B cell (primary cell): ENCODE measurements at regions not wholly inside any gene's neighbourhood (a gene's known extent, or its start where the extent isn't known, plus 50 kb on each side); places are given as distances from the start of the nearest gene placed in this dataset.

Experiments
- ATAC-seq: fragments of 200-7000 bp; cut with Tn5 transposase; one replicate; pipeline ENCODE4 v1.10.0; 2021; ENCODE audit warnings: low read depth, mild to moderate bottlenecking, moderate number of reproducible peaks, moderate library complexity
- CTCF ChIA-PET: fragments of 350-600 bp; sonication (Branson Sonifier 250); formaldehyde crosslinking; loops from one replicate; lab custom pipeline; 2021; ENCODE audit warnings: antibody characterized with exemption, inconsistent platforms; lab: Charles Lee
- POLR2A ChIA-PET: fragments of 350-600 bp; sonication (Branson Sonifier 250); formaldehyde crosslinking; loops from one replicate; lab custom pipeline; 2021; ENCODE audit warnings: antibody characterized with exemption; lab: Charles Lee
- DNase-seq: peaks from one replicate; pipeline ENCODE4 v3.0.0; 2013
- H2AFZ ChIP-seq: 2 replicates; pipeline ENCODE4 v1.6.1; 2012; ENCODE audit warnings: mild to moderate bottlenecking, low read depth, low read length; ENCODE audit not compliant: insufficient read depth, poor library complexity, severe bottlenecking
- H3K27ac ChIP-seq, 2 donors: 1 replicate in 1 of 2; 2 replicates in 1 of 2; pipeline ENCODE4 v1.5.1; 2012 to 2013; ENCODE audit warnings: low read length in 2 of 2, mild to moderate bottlenecking in 2 of 2, moderate library complexity in 1 of 2
- H3K27me3 ChIP-seq, 4 experiments: fragments of 200-600 bp in 1 of 4; sonication (generic) in 1 of 4; replicated peaks in 1 of 4; 1 replicate in 2 of 4; 2 replicates in 2 of 4; pipeline versions ENCODE4 v1.6.1 to v1.7.0; 2013 to 2016; ENCODE audit warnings: low read length in 3 of 4, mild to moderate bottlenecking in 2 of 4, mixed read lengths in 1 of 4, moderate library complexity in 1 of 4; ENCODE audit not compliant: insufficient read depth in 4 of 4, control insufficient read depth in 3 of 4; ENCODE audit errors: control extremely low read depth in 1 of 4
- H3K36me3 ChIP-seq, 2 experiments: replicated peaks in 1 of 2; 1 replicate in 1 of 2; 2 replicates in 1 of 2; pipeline versions ENCODE4 v1.6.1 to v1.7.1; 2013; ENCODE audit warnings: low read length in 1 of 2; ENCODE audit not compliant: insufficient read depth in 2 of 2, control insufficient read depth in 1 of 2; ENCODE audit errors: control extremely low read depth in 1 of 2, extremely low read depth in 1 of 2
- H3K4me1 ChIP-seq, 2 donors: fragments of 200-600 bp in 1 of 2; sonication (generic) in 1 of 2; 1 replicate in 1 of 2; 2 replicates in 1 of 2; pipeline versions ENCODE4 v1.5.1 to v1.6.1; 2013 to 2017; ENCODE audit warnings: low read length in 2 of 2; ENCODE audit not compliant: control insufficient read depth in 2 of 2, insufficient read depth in 2 of 2
- H3K4me2 ChIP-seq: replicated peaks from 2 replicates; pipeline ENCODE3; 2012; ENCODE audit warnings: mild to moderate bottlenecking, low read depth, low read length; ENCODE audit not compliant: poor library complexity, severe bottlenecking
- H3K4me3 ChIP-seq, 5 experiments: fragments of 200-600 bp in 1 of 5; sonication (generic) in 1 of 5; 1 replicate in 3 of 5; 2 replicates in 2 of 5; pipeline versions ENCODE4 v1.5.1 to v1.7.0; 2011 to 2016; ENCODE audit warnings: low read length in 4 of 5, mild to moderate bottlenecking in 4 of 5, low read depth in 2 of 5, control low read depth in 1 of 5, moderate library complexity in 1 of 5; ENCODE audit not compliant: insufficient read depth in 1 of 5; ENCODE audit errors: control extremely low read depth in 1 of 5, extremely low read depth in 1 of 5
- H3K79me2 ChIP-seq: fragments of 200-600 bp; sonication (generic); one replicate; pipeline ENCODE4 v1.6.0; 2016; ENCODE audit warnings: low read length; ENCODE audit not compliant: control insufficient read depth, insufficient read depth
- H3K9ac ChIP-seq: fragments of 200-600 bp; sonication (generic); 2 replicates; pipeline ENCODE4 v1.6.1; 2017; ENCODE audit warnings: mild to moderate bottlenecking, low read length, moderate library complexity
- H3K9me3 ChIP-seq, 3 donors: one replicate each; pipeline versions ENCODE4 v1.6.1 to v1.7.1; 2013; ENCODE audit warnings: low read length in 2 of 3; ENCODE audit not compliant: control insufficient read depth in 2 of 3, insufficient read depth in 1 of 3; ENCODE audit errors: control extremely low read depth in 1 of 3
- H4K20me1 ChIP-seq: 2 replicates; pipeline ENCODE4 v1.6.0; 2012; ENCODE audit warnings: mild to moderate bottlenecking, low read length; ENCODE audit not compliant: insufficient read depth, control insufficient read depth, poor library complexity, severe bottlenecking
- H3K27ac Mint-ChIP-seq: one replicate; pipeline ENCODE4 v1.8.0; 2021; ENCODE audit warnings: mixed read lengths
- H3K27me3 Mint-ChIP-seq: one replicate; pipeline ENCODE4 v1.8.0; 2021; ENCODE audit warnings: mixed read lengths
- H3K4me1 Mint-ChIP-seq: one replicate; pipeline ENCODE4 v1.8.0; 2021; ENCODE audit warnings: mixed read lengths
- H3K4me3 Mint-ChIP-seq: one replicate; pipeline ENCODE4 v1.8.0; 2021; ENCODE audit warnings: mixed read lengths
- H3K9me3 Mint-ChIP-seq: one replicate; pipeline ENCODE4 v1.8.0; 2022; ENCODE audit warnings: mixed read lengths; ENCODE audit not compliant: insufficient read depth
- CTCF ChIP-seq: fragments of 200-600 bp; IDR thresholded peaks from one replicate; pipeline ENCODE4 v1.8.0; 2022; ENCODE audit warnings: antibody characterized with exemption, mild to moderate bottlenecking
- EZH2 ChIP-seq: IDR thresholded peaks from 2 replicates; pipeline ENCODE4 v1.6.1; 2012; ENCODE audit warnings: borderline replicate concordance, low read depth, mild to moderate bottlenecking, moderate library complexity, low read length; ENCODE audit not compliant: insufficient read depth, poor library complexity, severe bottlenecking
- WGBS: methylation state at CpG from one replicate; pipeline ENCODE4 v1.1.5; 2013; ENCODE audit warnings: missing lambda C conversion rate; ENCODE audit not compliant: insufficient coverage; 5-methylcytosine and 5-hydroxymethylcytosine counted together
- intact Hi-C: fragments of 100-400 bp; cut with micrococcal nuclease; formaldehyde crosslinking; loops from one replicate; pipeline ENCODE4 v1.10.0; 2022

GRCh38 chr3:30098653-30099455 lies 507.5 kb upstream of the TGFBR2 start:
- no peaks in the 10 kb centered on the region for H3K36me3 ChIP-seq
- H3K79me2 ChIP-seq: no peaks in the 10 kb centered on the region
- no peak overlapping the region for H3K4me3 ChIP-seq
- TF ChIP-seq EZH2 (no peak), CTCF (no peak)
- H3K9me3 ChIP-seq: no peaks in the 10 kb centered on the region
- Mint-ChIP-seq H3K4me1 (no peaks in the 10 kb centered on the region), H3K9me3 (no peaks in the 10 kb centered on the region), H3K27me3 (peaks cover 3% of the 10 kb centered on the region), H3K27ac (no peak overlapping the region), H3K4me3 (no peak overlapping the region)
- no peak overlapping the region for H3K4me2 ChIP-seq
- intact Hi-C loops: no loop called here
- POLR2A ChIA-PET: no interaction called here
- H3K27me3 ChIP-seq: no peaks in the 10 kb centered on the region
- ATAC-seq (no peak), DNase-seq (no peak)
- H3K9ac ChIP-seq: no peak overlapping the region
- no CpG with 5 or more reads among the region's 2 CpGs for WGBS
- CTCF ChIA-PET: interaction anchor here (0.9 to 1.6 kb wide), 2 partner anchors 593 to 594 kb away, joined by 3 read pairs; no protein-coding TSS in a partner anchor
- no peaks in the 10 kb centered on the region for H4K20me1 ChIP-seq
- no peak overlapping the region for H3K27ac ChIP-seq
- H2AFZ ChIP-seq: no peak overlapping the region
- H3K4me1 ChIP-seq: no peaks in the 10 kb centered on the region

DNA sequence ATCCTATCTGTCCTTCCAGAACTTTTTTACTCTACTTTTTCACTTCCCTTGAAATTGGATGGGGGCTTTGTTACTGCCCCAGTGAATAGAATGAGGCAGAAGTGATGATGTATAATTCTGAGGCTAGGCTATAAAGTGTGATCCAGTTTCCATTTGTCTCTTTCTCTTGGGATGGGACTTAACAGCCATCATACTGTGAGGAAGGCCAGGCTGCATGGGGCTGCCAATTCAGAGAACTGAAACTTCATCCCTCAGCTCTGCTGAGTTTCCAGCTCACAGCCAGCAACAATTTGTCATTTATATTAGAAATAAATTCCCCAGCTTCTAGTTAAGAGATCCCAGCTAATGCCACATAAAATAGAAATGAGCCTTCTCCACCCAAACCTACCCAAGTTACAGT lies 504.0 kb upstream of the TGFBR2 start:
- CTCF ChIA-PET: no interaction called here
- intact Hi-C loops: no loop called here
- POLR2A ChIA-PET: no interaction called here
- Histone ChIP-seq H3K9me3 (no peaks in the 10 kb centered on the region), H3K4me1 (no peaks in the 10 kb centered on the region), H3K4me3 (no peak overlapping the region), H2AFZ (no peak overlapping the region), H3K4me2 (no peak overlapping the region), H3K9ac (no peak overlapping the region), H3K36me3 (no peaks in the 10 kb centered on the region), H4K20me1 (no peaks in the 10 kb centered on the region), H3K79me2 (no peaks in the 10 kb centered on the region), H3K27ac (no peak overlapping the region), H3K27me3 (no peaks in the 10 kb centered on the region)
- TF ChIP-seq EZH2: no peak
- TF ChIP-seq CTCF: no peak
- ATAC-seq (no peak), DNase-seq (no peak)
- H3K4me1 Mint-ChIP-seq: no peaks in the 10 kb centered on the region
- H3K4me3 Mint-ChIP-seq: no peak overlapping the region
- H3K27me3 Mint-ChIP-seq: peaks cover 8% of the 10 kb centered on the region
- H3K27ac Mint-ChIP-seq: no peak overlapping the region
- peaks cover 5% of the 10 kb centered on the region for H3K9me3 Mint-ChIP-seq
